IMR-90 (cell line): ENCODE measurements at regions not wholly inside any gene's neighbourhood (a gene's known extent, or its start where the extent isn't known, plus 50 kb on each side); places are given as distances from the start of the nearest gene placed in this dataset.

Source experiments
- ATAC-seq: fragments of 200-7000 bp; cut with Tn5 transposase; 2 replicates; pipeline ENCODE4 v1.9.1; 2020; ENCODE audit warnings: low read depth, mild to moderate bottlenecking, moderate library complexity
- BruUV-seq: library from RNA; stranded (reverse); fragments of 400-500 nt; replicated peaks from 2 replicates; lab custom pipeline; 2021; lab: Mats Ljungman, UMichigan
- CTCF ChIA-PET: fragments of 300-600 bp; formaldehyde crosslinking; extraction: SDS; loops from one replicate; lab custom pipeline; 2021; ENCODE audit warnings: antibody characterized with exemption; lab: Yijun Ruan, JAX
- POLR2A ChIA-PET: fragments of 300-600 bp; sonication (Branson Sonifier 250); formaldehyde crosslinking; loops from one replicate; lab custom pipeline; 2022; ENCODE audit warnings: antibody characterized with exemption; ENCODE audit not compliant: unreplicated experiment; lab: Charles Lee
- DNase-seq: peaks from one replicate; pipeline ENCODE4 v3.0.0; 2013
- H2AFZ ChIP-seq: replicated peaks from 2 replicates; pipeline ENCODE3; 2013; ENCODE audit warnings: low read length, mild to moderate bottlenecking; ENCODE audit not compliant: poor library complexity
- H2AK5ac ChIP-seq: 2 replicates; pipeline ENCODE4 v1.6.1; 2013; ENCODE audit warnings: low read depth, low read length, inconsistent platforms
- H2AK9ac ChIP-seq: replicated peaks from 2 replicates; pipeline ENCODE3; 2013; ENCODE audit warnings: mild to moderate bottlenecking, low read depth, low read length, moderate library complexity; ENCODE audit not compliant: poor library complexity
- H2BK120ac ChIP-seq: 2 replicates; pipeline ENCODE4 v1.6.1; 2013; ENCODE audit warnings: low read depth, low read length, inconsistent platforms
- H2BK15ac ChIP-seq: 3 replicates; pipeline ENCODE4 v1.6.1; 2013; ENCODE audit warnings: low read depth, low read length, inconsistent platforms
- H2BK20ac ChIP-seq: 2 replicates; pipeline ENCODE4 v1.6.1; 2013; ENCODE audit warnings: low read depth, mild to moderate bottlenecking, inconsistent platforms, low read length, moderate library complexity
- H2BK5ac ChIP-seq: 2 replicates; pipeline ENCODE4 v1.6.1; 2013; ENCODE audit warnings: mild to moderate bottlenecking, low read depth, low read length, inconsistent platforms; ENCODE audit not compliant: poor library complexity, severe bottlenecking
- H3K14ac ChIP-seq: replicated peaks from 2 replicates; pipeline ENCODE4 v1.6.1; 2013; ENCODE audit warnings: low read depth, low read length, inconsistent platforms
- H3K18ac ChIP-seq: 2 replicates; pipeline ENCODE4 v1.6.1; 2013; ENCODE audit warnings: low read depth, low read length, control low read depth
- H3K23ac ChIP-seq: 2 replicates; pipeline ENCODE4 v1.6.1; 2013; ENCODE audit warnings: low read depth, low read length, inconsistent platforms
- H3K27ac ChIP-seq: 2 replicates; pipeline ENCODE4 v1.5.1; 2013; ENCODE audit warnings: mild to moderate bottlenecking, control low read depth, low read length; ENCODE audit not compliant: insufficient read depth
- H3K27me3 ChIP-seq: 2 replicates; pipeline ENCODE4 v1.6.1; 2013; ENCODE audit warnings: low read length; ENCODE audit not compliant: control insufficient read depth, insufficient read depth
- H3K36me3 ChIP-seq: 2 replicates; pipeline ENCODE4 v1.6.1; 2013; ENCODE audit warnings: low read length, mixed read lengths; ENCODE audit not compliant: control insufficient read depth, insufficient read depth
- H3K4ac ChIP-seq: 2 replicates; pipeline ENCODE4 v1.6.1; 2013; ENCODE audit warnings: low read depth, low read length, inconsistent platforms
- H3K4me1 ChIP-seq: 2 replicates; pipeline ENCODE4 v1.6.1; 2013; ENCODE audit warnings: low read length, mixed read lengths; ENCODE audit not compliant: control insufficient read depth, insufficient read depth
- H3K4me2 ChIP-seq: 2 replicates; pipeline ENCODE4 v1.6.1; 2013; ENCODE audit warnings: low read depth, mild to moderate bottlenecking, control low read depth, low read length, moderate library complexity
- H3K4me3 ChIP-seq: 2 replicates; pipeline ENCODE4 v1.5.1; 2013; ENCODE audit warnings: low read depth, mild to moderate bottlenecking, control low read depth, low read length, moderate library complexity; ENCODE audit not compliant: insufficient read depth
- H3K56ac ChIP-seq: 2 replicates; pipeline ENCODE4 v1.6.1; 2013; ENCODE audit warnings: low read length, inconsistent platforms; ENCODE audit not compliant: insufficient read depth; ENCODE audit errors: extremely low read depth
- H3K79me1 ChIP-seq, 2 experiments: 2 replicates each; pipeline ENCODE4 v1.6.1; 2013; ENCODE audit warnings: low read length in 2 of 2, inconsistent platforms in 1 of 2, low read depth in 1 of 2
- H3K9ac ChIP-seq: 2 replicates; pipeline ENCODE4 v1.6.1; 2013; ENCODE audit warnings: low read depth, low read length, control low read depth
- H3K9me1 ChIP-seq: 2 replicates; pipeline ENCODE4 v1.6.1; 2013; ENCODE audit warnings: low read length, inconsistent platforms; ENCODE audit not compliant: insufficient read depth
- H3K9me3 ChIP-seq: 2 replicates; pipeline ENCODE4 v1.6.1; 2013; ENCODE audit warnings: low read length; ENCODE audit not compliant: control insufficient read depth, insufficient read depth
- H4K20me1 ChIP-seq: 2 replicates; pipeline ENCODE4 v1.6.1; 2013; ENCODE audit warnings: low read length, inconsistent platforms; ENCODE audit not compliant: insufficient read depth
- H4K5ac ChIP-seq: 2 replicates; pipeline ENCODE4 v1.6.1; 2013; ENCODE audit warnings: mild to moderate bottlenecking, low read depth, low read length, control low read depth
- H4K8ac ChIP-seq, 2 experiments: 2 replicates each; pipeline ENCODE4 v1.6.1; 2013; ENCODE audit warnings: low read depth in 2 of 2, low read length in 2 of 2, control low read depth in 1 of 2, inconsistent platforms in 1 of 2
- H4K91ac ChIP-seq: 2 replicates; pipeline ENCODE4 v1.6.1; 2013; ENCODE audit warnings: low read depth, low read length, inconsistent platforms; ENCODE audit not compliant: insufficient read depth
- BHLHE40 ChIP-seq: fragments of 150-350 bp; IDR thresholded peaks from 2 replicates; pipeline ENCODE4 v1.6.1; 2016; ENCODE audit warnings: mild to moderate bottlenecking, low read depth, low read length
- CEBPB ChIP-seq: IDR thresholded peaks from 2 replicates; pipeline ENCODE4 v1.6.1; 2012; ENCODE audit warnings: low read depth, low read length, improper control_type of control experiment
- CHD1 ChIP-seq: IDR thresholded peaks from 2 replicates; pipeline ENCODE4 v1.6.1; 2012; ENCODE audit warnings: low read depth, low read length, improper control_type of control experiment
- CTCF ChIP-seq: conservative IDR thresholded peaks from 2 replicates; pipeline ENCODE4 v1.5.1; 2012; ENCODE audit warnings: mild to moderate bottlenecking, low read depth, low read length, improper control_type of control experiment
- ELK1 ChIP-seq: fragments of 150-350 bp; IDR thresholded peaks from 2 replicates; pipeline ENCODE4 v1.6.1; 2016; ENCODE audit warnings: low read depth, mild to moderate bottlenecking, low read length, moderate library complexity, borderline replicate concordance
- FOS ChIP-seq: fragments of 150-350 bp; IDR thresholded peaks from 2 replicates; pipeline ENCODE4 v1.6.1; 2016; ENCODE audit warnings: low read depth, low read length
- NFE2L2 ChIP-seq: fragments of 150-350 bp; IDR thresholded peaks from 2 replicates; pipeline ENCODE4 v1.6.1; 2016; ENCODE audit warnings: low read depth, mild to moderate bottlenecking, low read length
- POLR2A ChIP-seq: IDR thresholded peaks from 2 replicates; pipeline ENCODE4 v1.6.1; 2012; ENCODE audit warnings: mild to moderate bottlenecking, low read depth, low read length
- RAD21 ChIP-seq: IDR thresholded peaks from 2 replicates; pipeline ENCODE4 v1.6.1; 2012; ENCODE audit warnings: low read length, improper control_type of control experiment
- RCOR1 ChIP-seq: IDR thresholded peaks from 2 replicates; pipeline ENCODE4 v1.6.1; 2012; ENCODE audit warnings: mild to moderate bottlenecking, low read length, improper control_type of control experiment; ENCODE audit not compliant: insufficient replicate concordance
- RFX5 ChIP-seq: IDR thresholded peaks from 2 replicates; pipeline ENCODE4 v1.8.0; 2012; ENCODE audit warnings: low read depth, mild to moderate bottlenecking, low read length, moderate library complexity
- SMC3 ChIP-seq: fragments of 150-350 bp; IDR thresholded peaks from 2 replicates; pipeline ENCODE4 v1.6.1; 2016; ENCODE audit warnings: low read depth, mild to moderate bottlenecking, antibody characterized with exemption, low read length, moderate library complexity
- USF2 ChIP-seq: fragments of 150-350 bp; IDR thresholded peaks from 2 replicates; pipeline ENCODE4 v1.6.1; 2017; ENCODE audit warnings: mild to moderate bottlenecking, antibody characterized with exemption, low read length, low read depth
- WGBS, 2 experiments: methylation state at CpG; one replicate each; pipeline versions ENCODE4 v1.1.5 to v1.1.7; 2013; ENCODE audit warnings: missing lambda C conversion rate in 2 of 2; ENCODE audit not compliant: insufficient read length in 1 of 2; ENCODE audit errors: extremely low coverage in 2 of 2; 5-methylcytosine and 5-hydroxymethylcytosine counted together
- dilution Hi-C: fragments of 300-500 bp; cut with HindIII; formaldehyde crosslinking; loops from one replicate; pipeline ENCODE4 v1.14.3; 2018; ENCODE audit warnings: low sequenced_read_pairs; ENCODE audit not compliant: unreplicated experiment
- in situ Hi-C: fragments of 300-500 bp; cut with MboI; formaldehyde crosslinking; loops from 3 replicates; pipeline ENCODE4 v1.14.3; 2019; ENCODE audit warnings: low sequenced_read_pairs, inconsistent platforms, mixed read lengths
- intact Hi-C: fragments of 100-400 bp; cut with micrococcal nuclease; formaldehyde crosslinking; loops from 2 replicates; pipeline ENCODE4 v1.10.0; 2022

GRCh38 chr9:99513441-99514112 lies 291.5 kb downstream of the SEC61B start:
- H4K20me1 ChIP-seq, result no peaks in the 10 kb centered on the region
- no peak overlapping the region for H2AK5ac ChIP-seq
- DNase-seq (no peak), ATAC-seq (no peak)
- no peaks in the 10 kb centered on the region for H3K4me1 ChIP-seq
- no peak overlapping the region for H4K91ac ChIP-seq
- dilution Hi-C loops (no loop called here), in situ Hi-C loops (no loop called here), intact Hi-C loops (no loop called here)
- H3K14ac ChIP-seq, result no peak overlapping the region
- no peak overlapping the region for H3K23ac ChIP-seq
- H2BK20ac ChIP-seq, result no peak overlapping the region
- H2AK9ac ChIP-seq, result no peak overlapping the region
- H4K8ac ChIP-seq, result no peak overlapping the region
- H4K5ac ChIP-seq, result no peak overlapping the region
- no CpG with 5 or more reads among the region's 2 CpGs for WGBS, 2 experiments
- no peak overlapping the region for H3K56ac ChIP-seq
- no peak overlapping the region for H2BK120ac ChIP-seq
- H3K36me3 ChIP-seq, result no peaks in the 10 kb centered on the region
- no peak overlapping the region for H3K4me2 ChIP-seq
- BruUV-seq, result no TSS peak
- no peak overlapping the region for H3K18ac ChIP-seq
- TF ChIP-seq USF2, result no peak
- TF ChIP-seq NFE2L2, result no peak
- TF ChIP-seq FOS, result no peak
- no peak for TF ChIP-seq SMC3
- no peak for TF ChIP-seq CHD1
- no peak for TF ChIP-seq CEBPB
- TF ChIP-seq POLR2A, result no peak
- no peak for TF ChIP-seq BHLHE40
- no peak for TF ChIP-seq ELK1
- no peak for TF ChIP-seq RAD21
- no peak for TF ChIP-seq CTCF
- no peak for TF ChIP-seq RCOR1
- no peak for TF ChIP-seq RFX5
- no peak overlapping the region for H3K27ac ChIP-seq
- H2BK15ac ChIP-seq, result no peak overlapping the region
- H3K4ac ChIP-seq, result no peak overlapping the region
- H3K79me1 ChIP-seq, result no peaks in the 10 kb centered on the region
- no peak overlapping the region for H3K4me3 ChIP-seq
- H2AFZ ChIP-seq, result no peak overlapping the region
- peaks cover 13% of the 10 kb centered on the region; the same call in 1 of the 2 replicates for H3K27me3 ChIP-seq
- no peaks in the 10 kb centered on the region for H3K9me1 ChIP-seq
- ChIA-PET CTCF (interaction anchor here (0.6 kb wide), 1 partner anchor 74 kb away, joined by 3 read pairs; no protein-coding TSS in a partner anchor), POLR2A (no interaction called here)
- no peak overlapping the region for H3K9ac ChIP-seq
- no peak overlapping the region for H2BK5ac ChIP-seq
- no peaks in the 10 kb centered on the region for H3K9me3 ChIP-seq
